ENCODE measurements at regions not wholly inside any gene's neighbourhood (a gene's known extent, or its start where the extent isn't known, plus 50 kb on each side); places are given as distances from the start of the nearest gene placed in this dataset.

GRCh38 chr3:70568626-70569025 is 256.2 kb upstream of the MDFIC2 start:
- Histone ChIP-seq H3K27me3 (no peaks in the 10 kb centered on the region), H3K9me3 (no peaks in the 10 kb centered on the region), H3K4me3 (no peak overlapping the region), H3K36me3 (no peaks in the 10 kb centered on the region), H3K27ac (no peak overlapping the region), H3K4me1 (no peaks in the 10 kb centered on the region)
- ATAC-seq (no peak), DNase-seq (no peak)
- in situ Hi-C loops (cut with MboI; ENCODE audit: low sequenced_read_pairs in 4 of 4) (loop anchor here in 1 of 4 donors (25.0 kb wide), 1 partner anchor 1094 kb away; no protein-coding TSS in a partner anchor), intact Hi-C loops (cut with DNase I; ENCODE audit: low total_unique reads) (no loop called here)
- no peak for TF ChIP-seq POLR2A (IDR thresholded peaks at IDR 0.05)
- TF ChIP-seq, protein P1, sequence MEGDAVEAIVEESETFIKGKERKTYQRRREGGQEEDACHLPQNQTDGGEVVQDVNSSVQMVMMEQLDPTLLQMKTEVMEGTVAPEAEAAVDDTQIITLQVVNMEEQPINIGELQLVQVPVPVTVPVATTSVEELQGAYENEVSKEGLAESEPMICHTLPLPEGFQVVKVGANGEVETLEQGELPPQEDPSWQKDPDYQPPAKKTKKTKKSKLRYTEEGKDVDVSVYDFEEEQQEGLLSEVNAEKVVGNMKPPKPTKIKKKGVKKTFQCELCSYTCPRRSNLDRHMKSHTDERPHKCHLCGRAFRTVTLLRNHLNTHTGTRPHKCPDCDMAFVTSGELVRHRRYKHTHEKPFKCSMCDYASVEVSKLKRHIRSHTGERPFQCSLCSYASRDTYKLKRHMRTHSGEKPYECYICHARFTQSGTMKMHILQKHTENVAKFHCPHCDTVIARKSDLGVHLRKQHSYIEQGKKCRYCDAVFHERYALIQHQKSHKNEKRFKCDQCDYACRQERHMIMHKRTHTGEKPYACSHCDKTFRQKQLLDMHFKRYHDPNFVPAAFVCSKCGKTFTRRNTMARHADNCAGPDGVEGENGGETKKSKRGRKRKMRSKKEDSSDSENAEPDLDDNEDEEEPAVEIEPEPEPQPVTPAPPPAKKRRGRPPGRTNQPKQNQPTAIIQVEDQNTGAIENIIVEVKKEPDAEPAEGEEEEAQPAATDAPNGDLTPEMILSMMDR (IDR thresholded peaks at IDR 0.05 in 4 of 5, conservative IDR thresholded peaks at IDR 0.05 in 1 of 5): no peak

GRCh38 chr3:70565861-70566260 is 253.4 kb upstream of the MDFIC2 start:
- Histone ChIP-seq H3K27me3 (no peaks in the 10 kb centered on the region), H3K27ac (no peak overlapping the region), H3K4me1 (no peaks in the 10 kb centered on the region), H3K4me3 (no peak overlapping the region), H3K36me3 (no peaks in the 10 kb centered on the region), H3K9me3 (no peaks in the 10 kb centered on the region)
- in situ Hi-C loops (cut with MboI; ENCODE audit: low sequenced_read_pairs in 4 of 4) (loop anchor here in 1 of 4 donors (25.0 kb wide), 1 partner anchor 1096 kb away; no protein-coding TSS in a partner anchor), intact Hi-C loops (cut with DNase I; ENCODE audit: low total_unique reads) (no loop called here)
- TF ChIP-seq, protein P1 (IDR thresholded peaks at IDR 0.05 in 4 of 5, conservative IDR thresholded peaks at IDR 0.05 in 1 of 5): no peak
- TF ChIP-seq POLR2A (IDR thresholded peaks at IDR 0.05): no peak
- no peak for ATAC-seq
- DNase-seq: no peak

DNA sequence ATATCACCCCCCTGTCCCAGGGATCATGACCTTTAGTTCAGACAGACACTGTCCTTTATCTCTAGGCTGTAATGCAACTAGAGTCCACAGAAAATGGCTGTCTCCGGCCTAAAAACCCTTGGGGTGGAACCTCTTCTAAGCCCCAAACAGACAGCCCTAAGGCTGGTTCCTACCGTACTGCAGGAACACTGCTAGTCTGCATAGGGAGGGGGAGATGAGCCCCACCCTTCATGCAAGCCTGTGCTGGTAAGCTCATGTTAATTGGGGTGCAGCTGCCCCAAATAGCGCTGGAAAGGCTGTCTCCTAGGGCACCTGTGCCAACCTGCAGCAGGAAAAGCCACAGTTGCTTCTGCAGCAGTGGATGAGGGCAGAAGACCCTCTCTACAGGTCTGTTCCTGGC is 252.1 kb upstream of the MDFIC2 start:
- H3K36me3 ChIP-seq: no peaks in the 10 kb centered on the region
- H3K4me3 ChIP-seq: no peak overlapping the region
- H3K4me1 ChIP-seq: no peaks in the 10 kb centered on the region
- DNase-seq (no peak), ATAC-seq (no peak)
- no peaks in the 10 kb centered on the region for H3K27me3 ChIP-seq
- H3K9me3 ChIP-seq: no peaks in the 10 kb centered on the region
- no peak for TF ChIP-seq POLR2A (IDR thresholded peaks at IDR 0.05)
- TF ChIP-seq, protein P1 (IDR thresholded peaks at IDR 0.05 in 4 of 5, conservative IDR thresholded peaks at IDR 0.05 in 1 of 5): no peak
- intact Hi-C loops (cut with DNase I; ENCODE audit: low total_unique reads) (no loop called here), in situ Hi-C loops (cut with MboI; ENCODE audit: low sequenced_read_pairs in 4 of 4) (loop anchor here in 1 of 4 donors (25.0 kb wide), 1 partner anchor 1098 kb away; no protein-coding TSS in a partner anchor)
- H3K27ac ChIP-seq: no peak overlapping the region

GRCh38 chr3:70561796-70562195 is 249.4 kb upstream of the MDFIC2 start:
- TF ChIP-seq, protein P1 (IDR thresholded peaks at IDR 0.05 in 4 of 5, conservative IDR thresholded peaks at IDR 0.05 in 1 of 5): no peak
- TF ChIP-seq POLR2A (IDR thresholded peaks at IDR 0.05): no peak
- DNase-seq (no peak), ATAC-seq (no peak)
- Histone ChIP-seq H3K27me3 (no peaks in the 10 kb centered on the region), H3K9me3 (no peaks in the 10 kb centered on the region), H3K4me1 (no peaks in the 10 kb centered on the region), H3K36me3 (no peaks in the 10 kb centered on the region), H3K27ac (no peak overlapping the region), H3K4me3 (no peak overlapping the region)
- intact Hi-C loops (cut with DNase I; ENCODE audit: low total_unique reads): no loop called here
- in situ Hi-C loops (cut with MboI; ENCODE audit: low sequenced_read_pairs in 4 of 4): loop anchor here in 1 of 4 donors (25.0 kb wide), 1 partner anchor 1101 kb away; no protein-coding TSS in a partner anchor

DNA sequence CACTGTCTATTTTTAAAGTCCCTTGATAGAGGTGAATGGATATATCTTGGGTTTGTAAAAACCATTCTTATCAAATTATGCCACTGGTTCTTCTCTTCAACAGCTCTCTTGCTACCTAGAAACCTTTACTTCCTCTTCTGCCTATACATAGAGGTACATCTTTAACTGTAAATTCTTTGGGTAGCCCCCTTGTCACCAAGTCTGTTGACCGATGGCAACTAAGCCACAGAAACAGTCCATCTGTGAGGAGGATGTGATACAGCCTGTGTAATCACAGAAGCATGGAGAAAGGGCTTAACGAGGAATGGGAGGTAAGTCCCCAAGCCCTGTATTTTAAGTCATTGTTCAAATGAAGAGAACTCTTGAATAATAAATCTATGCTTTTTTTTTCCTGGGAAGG is 246.5 kb upstream of the MDFIC2 start:
- intact Hi-C loops (cut with DNase I; ENCODE audit: low total_unique reads) (no loop called here), in situ Hi-C loops (cut with MboI; ENCODE audit: low sequenced_read_pairs in 4 of 4) (loop anchor here in 1 of 4 donors (25.0 kb wide), 1 partner anchor 1103 kb away; no protein-coding TSS in a partner anchor)
- TF ChIP-seq, protein P1 (IDR thresholded peaks at IDR 0.05 in 4 of 5, conservative IDR thresholded peaks at IDR 0.05 in 1 of 5): no peak
- TF ChIP-seq POLR2A (IDR thresholded peaks at IDR 0.05): no peak
- Histone ChIP-seq H3K9me3 (no peaks in the 10 kb centered on the region), H3K36me3 (no peaks in the 10 kb centered on the region), H3K4me3 (no peak overlapping the region), H3K4me1 (no peaks in the 10 kb centered on the region), H3K27ac (no peak overlapping the region), H3K27me3 (no peaks in the 10 kb centered on the region)
- no peak for DNase-seq
- no peak for ATAC-seq

All from gastrocnemius medialis (tissue), 4 donors.